PC-9 (cell line): ENCODE measurements at regions not wholly inside any gene's neighbourhood (a gene's known extent, or its start where the extent isn't known, plus 50 kb on each side); places are given as distances from the start of the nearest gene placed in this dataset.

Source experiments
- BruUV-seq: library from RNA; stranded (reverse); fragments of 400-500 nt; replicated peaks from 2 replicates; lab custom pipeline; 2021; lab: Mats Ljungman, UMichigan
- CTCF ChIA-PET: fragments of 300-600 bp; sonication (Branson Sonifier 250); formaldehyde crosslinking; loops from one replicate; lab custom pipeline; 2022; ENCODE audit warnings: antibody characterized with exemption; lab: Charles Lee
- POLR2A ChIA-PET: fragments of 300-600 bp; sonication (Branson Sonifier 250); formaldehyde crosslinking; loops from one replicate; lab custom pipeline; 2022; ENCODE audit warnings: antibody characterized with exemption; ENCODE audit not compliant: unreplicated experiment; lab: Charles Lee
- DNase-seq, 2 experiments: peaks; one replicate each; pipeline versions ENCODE4 v3.0.0 to v3.0.0-alpha.2; 2015 to 2022; ENCODE audit warnings: mixed read lengths in 1 of 2
- H2AFZ ChIP-seq: fragments of 200-600 bp; sonication (generic); 2 replicates; pipeline ENCODE4 v1.8.1; 2017; ENCODE audit warnings: antibody characterized with exemption
- H3F3A ChIP-seq: fragments of 200-600 bp; sonication (generic); 2 replicates; pipeline ENCODE4 v1.8.1; 2017; ENCODE audit warnings: antibody characterized with exemption, mild to moderate bottlenecking, low read depth; ENCODE audit not compliant: insufficient read depth
- H3K27ac ChIP-seq: fragments of 200-600 bp; sonication (generic); 2 replicates; pipeline ENCODE4 v1.6.1; 2016; ENCODE audit warnings: mixed run types
- H3K27me3 ChIP-seq: fragments of 200-600 bp; sonication (generic); 2 replicates; pipeline ENCODE4 v1.6.1; 2016; ENCODE audit warnings: low read depth, mixed run types; ENCODE audit not compliant: insufficient read depth
- H3K36me3 ChIP-seq: fragments of 200-600 bp; sonication (generic); 2 replicates; pipeline ENCODE4 v1.6.1; 2016; ENCODE audit warnings: low read depth, mixed run types
- H3K4me1 ChIP-seq: fragments of 200-600 bp; sonication (generic); replicated peaks from 2 replicates; pipeline ENCODE4 v1.6.1; 2016; ENCODE audit warnings: mixed run types; ENCODE audit not compliant: insufficient read depth
- H3K4me2 ChIP-seq: fragments of 200-600 bp; sonication (generic); 2 replicates; pipeline ENCODE4 v1.6.1; 2017; ENCODE audit warnings: mixed run types
- H3K4me3 ChIP-seq: fragments of 200-600 bp; sonication (generic); 2 replicates; pipeline ENCODE4 v1.6.1; 2016; ENCODE audit warnings: mixed run types
- H3K79me2 ChIP-seq: fragments of 200-600 bp; sonication (generic); 2 replicates; pipeline ENCODE4 v1.6.1; 2017; ENCODE audit warnings: low read depth, mixed run types
- H3K9me2 ChIP-seq: fragments of 200-600 bp; sonication (generic); 2 replicates; pipeline ENCODE4 v1.8.1; 2017; ENCODE audit warnings: mild to moderate bottlenecking; ENCODE audit not compliant: insufficient read depth
- H3K9me3 ChIP-seq: fragments of 200-600 bp; sonication (generic); 2 replicates; pipeline ENCODE4 v1.8.1; 2016; ENCODE audit warnings: low read depth; ENCODE audit not compliant: insufficient read depth
- H4K20me1 ChIP-seq: fragments of 200-600 bp; sonication (generic); 2 replicates; pipeline ENCODE4 v1.8.1; 2017; ENCODE audit not compliant: insufficient read depth
- EZH2 ChIP-seq: fragments of 200-600 bp; sonication (generic); IDR thresholded peaks from 2 replicates; pipeline ENCODE4 v1.8.0; 2017; ENCODE audit warnings: antibody characterized with exemption, low read depth
- intact Hi-C: fragments of 100-400 bp; cut with micrococcal nuclease; formaldehyde crosslinking; loops from one replicate; pipeline ENCODE4 v1.10.0; 2022; ENCODE audit not compliant: unreplicated experiment
- TF ChIP-seq, protein P1 (sequence below): fragments of 200-600 bp; sonication (generic); conservative IDR thresholded peaks from 2 replicates; pipeline ENCODE4 v1.6.1; 2017; ENCODE audit warnings: mixed run types, antibody characterized with exemption, mild to moderate bottlenecking, moderate library complexity

DNA sequence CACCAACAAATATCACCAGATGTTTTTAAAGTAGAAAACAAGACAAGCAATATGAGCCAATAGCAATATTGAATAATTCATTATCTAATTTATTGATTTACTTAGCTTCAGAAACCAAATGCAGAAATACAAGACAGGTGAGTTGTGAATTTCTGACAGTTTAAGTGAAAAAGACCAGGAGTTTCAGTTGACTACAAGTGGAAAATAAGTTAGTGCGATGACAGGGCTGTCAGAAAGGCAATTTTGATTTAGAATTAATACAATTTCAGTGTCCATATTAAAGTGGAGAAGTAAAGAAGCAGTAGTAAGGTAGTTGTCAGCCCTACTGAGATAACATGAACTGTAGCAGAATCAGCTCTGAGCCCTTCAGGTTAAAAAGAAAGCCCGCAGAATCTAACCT, 1066.7 kb upstream of the ATXN8OS start:
- Histone ChIP-seq H3K9me3 (no peaks in the 10 kb centered on the region), H3F3A (no peaks in the 10 kb centered on the region), H3K36me3 (no peaks in the 10 kb centered on the region), H3K79me2 (no peaks in the 10 kb centered on the region), H3K4me3 (no peak overlapping the region), H3K9me2 (no peaks in the 10 kb centered on the region), H3K4me1 (no peaks in the 10 kb centered on the region), H3K4me2 (no peak overlapping the region), H4K20me1 (no peaks in the 10 kb centered on the region; the same call in 1 of the 2 replicates), H3K27me3 (no peaks in the 10 kb centered on the region), H3K27ac (no peak overlapping the region), H2AFZ (no peak overlapping the region)
- intact Hi-C loops, result no loop called here
- CTCF ChIA-PET, result no interaction called here
- no TSS peak for BruUV-seq
- no peak for DNase-seq
- POLR2A ChIA-PET, result no interaction called here
- TF ChIP-seq, protein P1, sequence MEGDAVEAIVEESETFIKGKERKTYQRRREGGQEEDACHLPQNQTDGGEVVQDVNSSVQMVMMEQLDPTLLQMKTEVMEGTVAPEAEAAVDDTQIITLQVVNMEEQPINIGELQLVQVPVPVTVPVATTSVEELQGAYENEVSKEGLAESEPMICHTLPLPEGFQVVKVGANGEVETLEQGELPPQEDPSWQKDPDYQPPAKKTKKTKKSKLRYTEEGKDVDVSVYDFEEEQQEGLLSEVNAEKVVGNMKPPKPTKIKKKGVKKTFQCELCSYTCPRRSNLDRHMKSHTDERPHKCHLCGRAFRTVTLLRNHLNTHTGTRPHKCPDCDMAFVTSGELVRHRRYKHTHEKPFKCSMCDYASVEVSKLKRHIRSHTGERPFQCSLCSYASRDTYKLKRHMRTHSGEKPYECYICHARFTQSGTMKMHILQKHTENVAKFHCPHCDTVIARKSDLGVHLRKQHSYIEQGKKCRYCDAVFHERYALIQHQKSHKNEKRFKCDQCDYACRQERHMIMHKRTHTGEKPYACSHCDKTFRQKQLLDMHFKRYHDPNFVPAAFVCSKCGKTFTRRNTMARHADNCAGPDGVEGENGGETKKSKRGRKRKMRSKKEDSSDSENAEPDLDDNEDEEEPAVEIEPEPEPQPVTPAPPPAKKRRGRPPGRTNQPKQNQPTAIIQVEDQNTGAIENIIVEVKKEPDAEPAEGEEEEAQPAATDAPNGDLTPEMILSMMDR, result no peak
- TF ChIP-seq EZH2, result no peak

DNA sequence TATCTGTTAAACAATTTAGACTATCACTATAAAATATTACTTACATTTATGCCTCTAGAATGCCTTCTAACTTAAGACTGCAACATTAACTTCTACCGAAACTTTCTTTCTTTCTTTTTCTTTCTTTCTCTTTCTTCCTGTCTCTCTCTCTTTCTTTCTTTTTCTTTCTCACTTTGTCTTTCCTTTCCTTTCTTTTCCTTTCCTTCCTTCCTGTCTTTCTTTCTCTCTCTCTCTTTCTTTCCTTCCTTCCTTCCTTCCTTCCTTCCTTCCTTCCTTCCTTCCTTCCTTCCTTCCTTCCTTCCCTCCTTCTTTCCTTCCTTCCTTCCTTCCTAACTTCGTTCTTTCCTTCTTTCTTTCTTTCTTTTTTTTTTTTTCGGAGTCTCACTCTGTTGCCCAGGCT, 1071.9 kb upstream of the ATXN8OS start:
- no peaks in the 10 kb centered on the region for H3K9me2 ChIP-seq
- no peaks in the 10 kb centered on the region for H3K9me3 ChIP-seq
- no peak overlapping the region for H2AFZ ChIP-seq
- no peaks in the 10 kb centered on the region for H3K79me2 ChIP-seq
- BruUV-seq, result no TSS peak
- no peak for DNase-seq
- CTCF ChIA-PET, result no interaction called here
- no peaks in the 10 kb centered on the region for H3K4me1 ChIP-seq
- no peak overlapping the region for H3K4me2 ChIP-seq
- H3K27me3 ChIP-seq, result no peaks in the 10 kb centered on the region
- intact Hi-C loops, result no loop called here
- H3F3A ChIP-seq, result no peaks in the 10 kb centered on the region
- H3K27ac ChIP-seq, result no peak overlapping the region
- POLR2A ChIA-PET, result no interaction called here
- H3K4me3 ChIP-seq, result no peak overlapping the region
- TF ChIP-seq, protein P1, result no peak
- TF ChIP-seq EZH2, result no peak
- no peaks in the 10 kb centered on the region for H3K36me3 ChIP-seq
- no peaks in the 10 kb centered on the region for H4K20me1 ChIP-seq

DNA sequence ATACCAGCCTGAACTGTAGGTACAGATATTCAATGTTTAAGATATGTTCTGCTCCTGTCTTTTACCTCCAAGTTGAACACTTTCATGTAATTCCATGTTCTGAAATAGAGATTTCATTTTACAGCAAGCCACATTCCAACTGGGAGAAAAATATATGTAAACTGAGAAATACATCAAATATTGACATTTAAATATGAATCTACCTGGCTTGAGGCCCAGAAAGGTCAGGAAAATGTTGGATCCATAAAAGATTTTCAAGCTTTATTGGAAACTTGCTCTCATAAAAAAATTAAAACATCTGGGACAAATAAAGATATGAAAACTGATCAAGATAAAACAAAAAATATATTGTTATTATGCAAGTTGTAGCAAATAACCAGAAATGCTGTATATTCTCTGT, 1078.7 kb upstream of the ATXN8OS start:
- DNase-seq, result no peak
- Histone ChIP-seq H3K4me3 (no peak overlapping the region), H3K27ac (no peak overlapping the region), H4K20me1 (no peaks in the 10 kb centered on the region), H3K36me3 (no peaks in the 10 kb centered on the region), H3K79me2 (no peaks in the 10 kb centered on the region), H3K9me3 (no peaks in the 10 kb centered on the region), H3K4me2 (no peak overlapping the region), H3K4me1 (no peaks in the 10 kb centered on the region), H3K27me3 (no peaks in the 10 kb centered on the region), H2AFZ (no peak overlapping the region), H3F3A (no peaks in the 10 kb centered on the region), H3K9me2 (no peaks in the 10 kb centered on the region)
- BruUV-seq, result no TSS peak
- POLR2A ChIA-PET, result no interaction called here
- TF ChIP-seq EZH2, result no peak
- TF ChIP-seq, protein P1, result no peak
- intact Hi-C loops, result no loop called here
- CTCF ChIA-PET, result no interaction called here
